IMR-90 (cell line): ENCODE measurements at regions not wholly inside any gene's neighbourhood (a gene's known extent, or its start where the extent isn't known, plus 50 kb on each side); places are given as distances from the start of the nearest gene placed in this dataset.

Experiments used
- BHLHE40 ChIP-seq: fragments of 150-350 bp; IDR thresholded peaks from 2 replicates; pipeline ENCODE4 v1.6.1; 2016; ENCODE audit warnings: mild to moderate bottlenecking, low read depth, low read length
- CEBPB ChIP-seq: IDR thresholded peaks from 2 replicates; pipeline ENCODE4 v1.6.1; 2012; ENCODE audit warnings: low read depth, low read length, improper control_type of control experiment
- CHD1 ChIP-seq: IDR thresholded peaks from 2 replicates; pipeline ENCODE4 v1.6.1; 2012; ENCODE audit warnings: low read depth, low read length, improper control_type of control experiment
- POLR2A ChIP-seq: IDR thresholded peaks from 2 replicates; pipeline ENCODE4 v1.6.1; 2012; ENCODE audit warnings: mild to moderate bottlenecking, low read depth, low read length
- SMC3 ChIP-seq: fragments of 150-350 bp; IDR thresholded peaks from 2 replicates; pipeline ENCODE4 v1.6.1; 2016; ENCODE audit warnings: low read depth, mild to moderate bottlenecking, antibody characterized with exemption, low read length, moderate library complexity
- TF ChIP-seq, protein P1 (sequence below): conservative IDR thresholded peaks from 2 replicates; pipeline ENCODE4 v1.5.1; 2012; ENCODE audit warnings: mild to moderate bottlenecking, low read depth, low read length, improper control_type of control experiment
- TF ChIP-seq, protein P2 (sequence below): fragments of 150-350 bp; IDR thresholded peaks from 2 replicates; pipeline ENCODE4 v1.6.1; 2016; ENCODE audit warnings: low read depth, mild to moderate bottlenecking, low read length, moderate library complexity, borderline replicate concordance

DNA sequence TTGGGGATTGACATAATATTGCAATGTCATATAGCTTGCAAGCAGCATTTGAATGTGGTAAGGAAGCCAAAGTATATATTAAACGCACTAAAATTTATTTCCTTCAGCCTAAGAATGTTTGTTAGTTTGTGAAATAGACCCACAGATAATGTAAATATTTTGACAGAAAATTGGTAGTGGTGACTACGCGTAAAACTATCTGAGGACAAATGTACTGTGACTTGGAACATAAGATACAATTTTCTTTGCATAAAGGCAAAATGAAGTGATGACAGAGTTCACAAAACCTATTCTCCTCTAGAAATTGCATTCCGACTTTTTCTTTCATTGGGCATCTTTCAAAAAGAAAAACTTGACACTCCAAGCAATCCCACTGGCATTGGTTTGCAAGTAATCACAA, 411.1 kb upstream of the LRATD1 start:
- no peak for TF ChIP-seq BHLHE40
- TF ChIP-seq, protein P1, sequence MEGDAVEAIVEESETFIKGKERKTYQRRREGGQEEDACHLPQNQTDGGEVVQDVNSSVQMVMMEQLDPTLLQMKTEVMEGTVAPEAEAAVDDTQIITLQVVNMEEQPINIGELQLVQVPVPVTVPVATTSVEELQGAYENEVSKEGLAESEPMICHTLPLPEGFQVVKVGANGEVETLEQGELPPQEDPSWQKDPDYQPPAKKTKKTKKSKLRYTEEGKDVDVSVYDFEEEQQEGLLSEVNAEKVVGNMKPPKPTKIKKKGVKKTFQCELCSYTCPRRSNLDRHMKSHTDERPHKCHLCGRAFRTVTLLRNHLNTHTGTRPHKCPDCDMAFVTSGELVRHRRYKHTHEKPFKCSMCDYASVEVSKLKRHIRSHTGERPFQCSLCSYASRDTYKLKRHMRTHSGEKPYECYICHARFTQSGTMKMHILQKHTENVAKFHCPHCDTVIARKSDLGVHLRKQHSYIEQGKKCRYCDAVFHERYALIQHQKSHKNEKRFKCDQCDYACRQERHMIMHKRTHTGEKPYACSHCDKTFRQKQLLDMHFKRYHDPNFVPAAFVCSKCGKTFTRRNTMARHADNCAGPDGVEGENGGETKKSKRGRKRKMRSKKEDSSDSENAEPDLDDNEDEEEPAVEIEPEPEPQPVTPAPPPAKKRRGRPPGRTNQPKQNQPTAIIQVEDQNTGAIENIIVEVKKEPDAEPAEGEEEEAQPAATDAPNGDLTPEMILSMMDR = no peak
- TF ChIP-seq, protein P2, sequence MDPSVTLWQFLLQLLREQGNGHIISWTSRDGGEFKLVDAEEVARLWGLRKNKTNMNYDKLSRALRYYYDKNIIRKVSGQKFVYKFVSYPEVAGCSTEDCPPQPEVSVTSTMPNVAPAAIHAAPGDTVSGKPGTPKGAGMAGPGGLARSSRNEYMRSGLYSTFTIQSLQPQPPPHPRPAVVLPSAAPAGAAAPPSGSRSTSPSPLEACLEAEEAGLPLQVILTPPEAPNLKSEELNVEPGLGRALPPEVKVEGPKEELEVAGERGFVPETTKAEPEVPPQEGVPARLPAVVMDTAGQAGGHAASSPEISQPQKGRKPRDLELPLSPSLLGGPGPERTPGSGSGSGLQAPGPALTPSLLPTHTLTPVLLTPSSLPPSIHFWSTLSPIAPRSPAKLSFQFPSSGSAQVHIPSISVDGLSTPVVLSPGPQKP = no peak
- no peak for TF ChIP-seq POLR2A
- no peak for TF ChIP-seq CHD1
- no peak for TF ChIP-seq CEBPB
- no peak for TF ChIP-seq SMC3
